K562 (cell line): ENCODE measurements at regions not wholly inside any gene's neighbourhood (a gene's known extent, or its start where the extent isn't known, plus 50 kb on each side); places are given as distances from the start of the nearest gene placed in this dataset.

ENCODE experiments used
- ATAC-seq: fragments of 200-7000 bp; cut with Tn5 transposase; 3 replicates; pipeline ENCODE4 v1.9.1; 2020; ENCODE audit warnings: moderate library complexity
- BruUV-seq: library from RNA; stranded (reverse); fragments of 400-500 nt; replicated peaks from 2 replicates; lab custom pipeline; 2021; lab: Mats Ljungman, UMichigan
- CTCF ChIA-PET: fragments of 300-600 bp; formaldehyde crosslinking; extraction: SDS; loops from one replicate; lab custom pipeline; 2021; ENCODE audit warnings: low intra/inter-chr PET ratio; lab: Yijun Ruan, JAX
- POLR2A ChIA-PET: fragments of 300-600, 350-650 bp; sonication (Branson Sonifier 250); formaldehyde crosslinking; extraction: SDS; loops from one replicate; lab custom pipeline; 2021; ENCODE audit warnings: antibody characterized with exemption, inconsistent platforms; lab: Yijun Ruan, JAX
- DNase-seq, 4 experiments: peaks; one replicate each; pipeline versions ENCODE4 v3.0.0 to v3.0.0-alpha.2; 2011 to 2018; ENCODE audit warnings: low spot score in 3 of 4, mixed read lengths in 3 of 4; ENCODE audit errors: extremely low read depth in 1 of 4
- FAIRE-seq: peaks from 2 replicates; lab custom pipeline; 2011; peaks lifted over from hg19 to GRCh38; lab: Jason Lieb, UNC
- H2AFZ ChIP-seq: 2 replicates; pipeline ENCODE4 v1.6.0; 2011; ENCODE audit warnings: low read depth, low read length, control low read depth, inconsistent platforms
- H3K27ac ChIP-seq: fragments of 200-600 bp; 3 replicates; pipeline ENCODE4 v1.8.0; 2011; ENCODE audit warnings: low read depth, mild to moderate bottlenecking, control low read depth, inconsistent platforms, low read length, moderate library complexity, mixed read lengths; ENCODE audit errors: extremely low read depth
- H3K27me3 ChIP-seq, 2 experiments: fragments of 300-600 bp in 1 of 2; 2 replicates in 1 of 2; 3 replicates in 1 of 2; pipeline versions ENCODE4 v1.6.0 to v1.8.0; 2011; ENCODE audit warnings: inconsistent platforms in 2 of 2, low read length in 2 of 2, mild to moderate bottlenecking in 1 of 2, mixed read lengths in 1 of 2, moderate library complexity in 1 of 2; ENCODE audit not compliant: control insufficient read depth in 2 of 2, insufficient read depth in 2 of 2
- H3K36me3 ChIP-seq: fragments of 300-600 bp; 3 replicates; pipeline ENCODE4 v1.8.0; 2011; ENCODE audit warnings: mild to moderate bottlenecking, low read length, inconsistent platforms; ENCODE audit not compliant: control insufficient read depth, insufficient read depth
- H3K4me1 ChIP-seq, 2 experiments: fragments of 200-600 bp in 1 of 2; replicated peaks in 1 of 2; 2 replicates in 1 of 2; 3 replicates in 1 of 2; pipeline versions ENCODE4 v1.5.1 to v1.8.0; 2011; ENCODE audit warnings: inconsistent platforms in 2 of 2, low read length in 2 of 2, mild to moderate bottlenecking in 1 of 2, mixed read lengths in 1 of 2, moderate library complexity in 1 of 2; ENCODE audit not compliant: control insufficient read depth in 2 of 2, insufficient read depth in 2 of 2
- H3K4me2 ChIP-seq: 2 replicates; pipeline ENCODE4 v1.6.1; 2011; ENCODE audit warnings: low read length, control low read depth, inconsistent platforms, mixed read lengths; ENCODE audit not compliant: insufficient read depth
- H3K4me3 ChIP-seq: fragments of 200-600 bp; sonication (generic), shearing (Covaris generic); 2 replicates; pipeline ENCODE4 v1.5.1; 2016; ENCODE audit warnings: control low read depth, inconsistent platforms
- H3K79me2 ChIP-seq: fragments of 200-600 bp; 3 replicates; pipeline ENCODE4 v1.8.0; 2011; ENCODE audit warnings: low read length, inconsistent platforms; ENCODE audit not compliant: control insufficient read depth, insufficient read depth
- H3K9ac ChIP-seq, 2 experiments: 2 replicates each; pipeline versions ENCODE4 v1.6.0 to v1.6.1; 2011; ENCODE audit warnings: low read depth in 2 of 2, low read length in 2 of 2, control low read depth in 1 of 2, inconsistent platforms in 1 of 2, mild to moderate bottlenecking in 1 of 2, mixed read lengths in 1 of 2; ENCODE audit not compliant: insufficient read depth in 1 of 2
- H3K9me1 ChIP-seq: one replicate; pipeline ENCODE4 v1.6.0; 2011; ENCODE audit warnings: inconsistent platforms, mild to moderate bottlenecking, low read length, moderate library complexity; ENCODE audit not compliant: control insufficient read depth, insufficient read depth
- H3K9me3 ChIP-seq: replicated peaks from 2 replicates; pipeline ENCODE4 v1.5.1; 2011; ENCODE audit warnings: low read depth, low read length, inconsistent platforms; ENCODE audit not compliant: control insufficient read depth, insufficient read depth
- H4K20me1 ChIP-seq: replicated peaks from 2 replicates; pipeline ENCODE4 v1.6.1; 2011; ENCODE audit warnings: low read length, inconsistent platforms, mixed read lengths; ENCODE audit not compliant: control insufficient read depth, insufficient read depth
- BCLAF1 ChIP-seq, 2 experiments: fragments of 450-650 bp in 1 of 2; IDR thresholded peaks; 2 replicates each; pipeline ENCODE4 v1.6.1; 2011 to 2017; ENCODE audit warnings: low read depth in 2 of 2, antibody characterized with exemption in 1 of 2, borderline replicate concordance in 1 of 2, low read length in 1 of 2, mild to moderate bottlenecking in 1 of 2, mixed read lengths in 1 of 2; ENCODE audit not compliant: control insufficient read depth in 1 of 2
- CEBPG ChIP-seq, 3 experiments: fragments of 200-800 bp in 1 of 3; sonication (Bioruptor generic) in 1 of 3; sonication (generic) in 1 of 3; formaldehyde crosslinking in 1 of 3; IDR thresholded peaks in 2 of 3; conservative IDR thresholded peaks in 1 of 3; 2 replicates each; pipeline versions ENCODE4 v1.6.1 to v1.8.0; 2016 to 2022; ENCODE audit warnings: missing compliant biosample characterization in 2 of 3, missing genetic modification characterization in 2 of 3, mild to moderate bottlenecking in 1 of 3, missing genetic modification reagents in 1 of 3
- DDX20 ChIP-seq: fragments of 450-650 bp; IDR thresholded peaks from 2 replicates; pipeline ENCODE4 v1.6.1; 2016; ENCODE audit warnings: missing genetic modification characterization, low read depth, mild to moderate bottlenecking, missing compliant biosample characterization, moderate library complexity
- DNMT1 ChIP-seq: fragments of 450-650 bp; IDR thresholded peaks from 2 replicates; pipeline ENCODE4 v1.6.1; 2016; ENCODE audit warnings: antibody characterized with exemption, mild to moderate bottlenecking
- ELF2 ChIP-seq: fragments of 250-450 bp; sonication (Bioruptor Pico); IDR thresholded peaks from 2 replicates; pipeline ENCODE4 v1.5.0; 2021; ENCODE audit warnings: mild to moderate bottlenecking
- KLF10 ChIP-seq: fragments of 250-450 bp; sonication (Bioruptor Pico); IDR thresholded peaks from 2 replicates; pipeline ENCODE4 v1.6.1; 2021; ENCODE audit warnings: matching md5 sums
- MAX ChIP-seq: sonication (generic); formaldehyde crosslinking; IDR thresholded peaks from 2 replicates; pipeline ENCODE4 v1.9.0; 2022; ENCODE audit warnings: mild to moderate bottlenecking, missing genetic modification reagents
- NRF1 ChIP-seq, 2 experiments: fragments of 450-650 bp; IDR thresholded peaks in 1 of 2; conservative IDR thresholded peaks in 1 of 2; 2 replicates each; pipeline ENCODE4 v1.6.1; 2014; ENCODE audit warnings: mild to moderate bottlenecking in 2 of 2
- PHB ChIP-seq: fragments of 250-450 bp; sonication (Bioruptor Pico); IDR thresholded peaks from 2 replicates; pipeline ENCODE4 v1.5.0; 2021
- ZNF224 ChIP-seq: sonication (generic); formaldehyde crosslinking; IDR thresholded peaks from 2 replicates; pipeline ENCODE4 v1.8.0; 2022; ENCODE audit warnings: mild to moderate bottlenecking, missing genetic modification reagents
- ZNF384 ChIP-seq: IDR thresholded peaks from 2 replicates; pipeline ENCODE4 v1.6.1; 2012; ENCODE audit warnings: low read depth, low read length, improper control_type of control experiment
- ZNF445 ChIP-seq: fragments of 250-450 bp; sonication (Bioruptor Pico); IDR thresholded peaks from 2 replicates; pipeline ENCODE4 v1.4.0; 2020; ENCODE audit warnings: low read depth, mild to moderate bottlenecking, moderate library complexity
- ZNF507 ChIP-seq: conservative IDR thresholded peaks from 2 replicates; pipeline ENCODE4 v1.6.1; 2017; ENCODE audit warnings: missing genetic modification characterization, missing compliant biosample characterization
- WGBS: fragments of 100-300 bp; shearing (Covaris generic); methylation state at CpG from one replicate; pipeline ENCODE4 v1.1.6; 2016; ENCODE audit warnings: low coverage, mixed read lengths; ENCODE audit not compliant: insufficient coverage; ENCODE audit errors: missing lambda C conversion rate; 5-methylcytosine and 5-hydroxymethylcytosine counted together
- in situ Hi-C: fragments of 300-500 bp; cut with MboI; formaldehyde crosslinking; loops from 4 replicates; pipeline ENCODE4 v1.15.0; 2018; ENCODE audit warnings: inconsistent platforms, mixed read lengths
- intact Hi-C: fragments of 100-400 bp; cut with micrococcal nuclease; formaldehyde crosslinking; loops from 2 replicates; pipeline ENCODE4 v1.14.2; 2022

GRCh38 chr6:2522521-2522920, 228.2 kb downstream of the MYLK4 start:
- no peak overlapping the region for H3K4me2 ChIP-seq
- TF ChIP-seq NRF1 (conservative IDR thresholded peaks at IDR 0.05 in 1 of 2, IDR thresholded peaks at IDR 0.05 in 1 of 2) (no peak), ZNF507 (tag) (peak; percentile 47)
- in situ Hi-C loops (no loop called here), intact Hi-C loops (no loop called here)
- no peaks in the 10 kb centered on the region for H4K20me1 ChIP-seq
- POLR2A ChIA-PET = interaction anchor here (1.7 kb wide), 1 partner anchor 22 kb away, joined by 5 read pairs; no protein-coding TSS in a partner anchor
- H2AFZ ChIP-seq = no peak overlapping the region
- H3K9ac ChIP-seq = no peak overlapping the region
- 0 out of 2 replicates have a peak, but pooled peaks cover 4% of the 10 kb centered on the region for H3K9me3 ChIP-seq
- no peaks in the 10 kb centered on the region for H3K36me3 ChIP-seq
- no peak for ATAC-seq
- no peak for FAIRE-seq
- WGBS = 2% methylated on average over 7 of the region's 7 CpGs
- CTCF ChIA-PET = no interaction called here
- no peaks in the 10 kb centered on the region for H3K79me2 ChIP-seq
- H3K9me1 ChIP-seq = no peaks in the 10 kb centered on the region
- BruUV-seq = no TSS peak
- H3K27me3 ChIP-seq = no peaks in the 10 kb centered on the region
- H3K4me3 ChIP-seq = no peak overlapping the region
- H3K4me1 ChIP-seq = no peaks in the 10 kb centered on the region
- no peak overlapping the region for H3K27ac ChIP-seq
- no peak for DNase-seq

GRCh38 chr6:2517855-2518473, 232.8 kb downstream of the MYLK4 start:
- H3K9me3 ChIP-seq = 0 out of 2 replicates have a peak, but pooled peaks cover 4% of the 10 kb centered on the region
- ChIA-PET CTCF (no interaction called here), POLR2A (no interaction called here)
- no peaks in the 10 kb centered on the region for H3K36me3 ChIP-seq
- no peak overlapping the region for H3K4me2 ChIP-seq
- DNase-seq (no peak), FAIRE-seq (no peak), ATAC-seq (no peak)
- WGBS = under 1% methylated on average over 7 of the region's 7 CpGs
- no peak overlapping the region for H3K27ac ChIP-seq
- H3K4me3 ChIP-seq = no peak overlapping the region
- H3K79me2 ChIP-seq = no peaks in the 10 kb centered on the region
- no peaks in the 10 kb centered on the region for H3K9me1 ChIP-seq
- H3K27me3 ChIP-seq = peaks cover 11 to 17% of the 10 kb centered on the region in 2 experiments
- intact Hi-C loops (no loop called here), in situ Hi-C loops (no loop called here)
- 0 out of 2 replicates have a peak, but pooled peaks cover 2% of the 10 kb centered on the region for H4K20me1 ChIP-seq
- H3K4me1 ChIP-seq = no peaks in the 10 kb centered on the region
- no TSS peak for BruUV-seq
- H3K9ac ChIP-seq = no peak overlapping the region
- no peak overlapping the region for H2AFZ ChIP-seq
- TF ChIP-seq ZNF224 (CRISPR knock-in tag) (no peak), DNMT1 (no peak), CEBPG (CRISPR knock-in tag; IDR thresholded peaks at IDR 0.05) (no peak), CEBPG (tag; conservative IDR thresholded peaks at IDR 0.05 in 1 of 2, IDR thresholded peaks at IDR 0.05 in 1 of 2) (no peak), MAX (CRISPR knock-in tag) (no peak), ELF2 (CRISPR knock-in tag) (no peak), ZNF384 (no peak), ZNF445 (CRISPR knock-in tag) (no peak), DDX20 (no peak), KLF10 (CRISPR knock-in tag) (no peak), BCLAF1 (IDR thresholded peaks at IDR 0.05; ENCODE audit: borderline replicate concordance in 1 of 2, control insufficient read depth in 1 of 2, low read depth in 2 of 2, low read length in 1 of 2) (no peak), PHB (CRISPR knock-in tag) (no peak)
